ENCODE measurements at regions not wholly inside any gene's neighbourhood (a gene's known extent, or its start where the extent isn't known, plus 50 kb on each side); places are given as distances from the start of the nearest gene placed in this dataset.

DNA sequence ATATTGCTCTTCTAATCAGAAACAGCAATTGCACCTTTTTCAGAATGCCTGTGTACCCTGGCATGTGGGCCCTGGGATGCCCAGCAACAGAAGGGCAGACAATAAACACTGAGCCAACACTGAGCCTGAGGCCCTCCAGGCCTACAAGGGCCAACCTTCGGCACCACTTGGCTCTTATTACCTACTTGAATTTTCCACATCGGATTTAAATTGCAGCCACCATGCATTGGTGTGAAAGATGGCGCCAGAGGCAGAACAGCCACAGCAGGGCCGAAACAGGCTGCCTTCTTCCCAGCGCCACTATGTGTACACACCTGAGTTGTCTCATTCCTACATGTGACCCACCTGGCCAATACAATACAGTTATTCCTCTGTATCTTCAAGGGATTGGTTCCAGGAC is 51.4 kb upstream of the EZH2 start (continued):
- TF ChIP-seq, protein P1, sequence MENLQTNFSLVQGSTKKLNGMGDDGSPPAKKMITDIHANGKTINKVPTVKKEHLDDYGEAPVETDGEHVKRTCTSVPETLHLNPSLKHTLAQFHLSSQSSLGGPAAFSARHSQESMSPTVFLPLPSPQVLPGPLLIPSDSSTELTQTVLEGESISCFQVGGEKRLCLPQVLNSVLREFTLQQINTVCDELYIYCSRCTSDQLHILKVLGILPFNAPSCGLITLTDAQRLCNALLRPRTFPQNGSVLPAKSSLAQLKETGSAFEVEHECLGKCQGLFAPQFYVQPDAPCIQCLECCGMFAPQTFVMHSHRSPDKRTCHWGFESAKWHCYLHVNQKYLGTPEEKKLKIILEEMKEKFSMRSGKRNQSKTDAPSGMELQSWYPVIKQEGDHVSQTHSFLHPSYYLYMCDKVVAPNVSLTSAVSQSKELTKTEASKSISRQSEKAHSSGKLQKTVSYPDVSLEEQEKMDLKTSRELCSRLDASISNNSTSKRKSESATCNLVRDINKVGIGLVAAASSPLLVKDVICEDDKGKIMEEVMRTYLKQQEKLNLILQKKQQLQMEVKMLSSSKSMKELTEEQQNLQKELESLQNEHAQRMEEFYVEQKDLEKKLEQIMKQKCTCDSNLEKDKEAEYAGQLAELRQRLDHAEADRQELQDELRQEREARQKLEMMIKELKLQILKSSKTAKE (CRISPR knock-in tag; IDR thresholded peaks at IDR 0.05; ENCODE audit: borderline replicate concordance): no peak
- TF ChIP-seq NBN (conservative IDR thresholded peaks at IDR 0.05) (no peak), ZNF891 (CRISPR knock-in tag; IDR thresholded peaks at IDR 0.05) (no peak), ZBTB42 (CRISPR knock-in tag; IDR thresholded peaks at IDR 0.05) (no peak), KMT2A (CRISPR knock-in tag; IDR thresholded peaks at IDR 0.05) (no peak), ZFP36L1 (CRISPR knock-in tag; IDR thresholded peaks at IDR 0.05) (no peak)
- TF ChIP-seq, protein P2, sequence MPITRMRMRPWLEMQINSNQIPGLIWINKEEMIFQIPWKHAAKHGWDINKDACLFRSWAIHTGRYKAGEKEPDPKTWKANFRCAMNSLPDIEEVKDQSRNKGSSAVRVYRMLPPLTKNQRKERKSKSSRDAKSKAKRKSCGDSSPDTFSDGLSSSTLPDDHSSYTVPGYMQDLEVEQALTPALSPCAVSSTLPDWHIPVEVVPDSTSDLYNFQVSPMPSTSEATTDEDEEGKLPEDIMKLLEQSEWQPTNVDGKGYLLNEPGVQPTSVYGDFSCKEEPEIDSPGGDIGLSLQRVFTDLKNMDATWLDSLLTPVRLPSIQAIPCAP (CRISPR knock-in tag; IDR thresholded peaks at IDR 0.05; ENCODE audit: low read depth): no peak
- TF ChIP-seq, protein P3, sequence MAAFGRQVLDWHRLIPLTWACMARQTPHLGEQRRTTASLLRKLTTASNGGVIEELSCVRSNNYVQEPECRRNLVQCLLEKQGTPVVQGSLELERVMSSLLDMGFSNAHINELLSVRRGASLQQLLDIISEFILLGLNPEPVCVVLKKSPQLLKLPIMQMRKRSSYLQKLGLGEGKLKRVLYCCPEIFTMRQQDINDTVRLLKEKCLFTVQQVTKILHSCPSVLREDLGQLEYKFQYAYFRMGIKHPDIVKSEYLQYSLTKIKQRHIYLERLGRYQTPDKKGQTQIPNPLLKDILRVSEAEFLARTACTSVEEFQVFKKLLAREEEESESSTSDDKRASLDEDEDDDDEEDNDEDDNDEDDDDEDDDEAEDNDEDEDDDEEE (CRISPR knock-in tag; IDR thresholded peaks at IDR 0.05): no peak
- TF ChIP-seq, protein P4, sequence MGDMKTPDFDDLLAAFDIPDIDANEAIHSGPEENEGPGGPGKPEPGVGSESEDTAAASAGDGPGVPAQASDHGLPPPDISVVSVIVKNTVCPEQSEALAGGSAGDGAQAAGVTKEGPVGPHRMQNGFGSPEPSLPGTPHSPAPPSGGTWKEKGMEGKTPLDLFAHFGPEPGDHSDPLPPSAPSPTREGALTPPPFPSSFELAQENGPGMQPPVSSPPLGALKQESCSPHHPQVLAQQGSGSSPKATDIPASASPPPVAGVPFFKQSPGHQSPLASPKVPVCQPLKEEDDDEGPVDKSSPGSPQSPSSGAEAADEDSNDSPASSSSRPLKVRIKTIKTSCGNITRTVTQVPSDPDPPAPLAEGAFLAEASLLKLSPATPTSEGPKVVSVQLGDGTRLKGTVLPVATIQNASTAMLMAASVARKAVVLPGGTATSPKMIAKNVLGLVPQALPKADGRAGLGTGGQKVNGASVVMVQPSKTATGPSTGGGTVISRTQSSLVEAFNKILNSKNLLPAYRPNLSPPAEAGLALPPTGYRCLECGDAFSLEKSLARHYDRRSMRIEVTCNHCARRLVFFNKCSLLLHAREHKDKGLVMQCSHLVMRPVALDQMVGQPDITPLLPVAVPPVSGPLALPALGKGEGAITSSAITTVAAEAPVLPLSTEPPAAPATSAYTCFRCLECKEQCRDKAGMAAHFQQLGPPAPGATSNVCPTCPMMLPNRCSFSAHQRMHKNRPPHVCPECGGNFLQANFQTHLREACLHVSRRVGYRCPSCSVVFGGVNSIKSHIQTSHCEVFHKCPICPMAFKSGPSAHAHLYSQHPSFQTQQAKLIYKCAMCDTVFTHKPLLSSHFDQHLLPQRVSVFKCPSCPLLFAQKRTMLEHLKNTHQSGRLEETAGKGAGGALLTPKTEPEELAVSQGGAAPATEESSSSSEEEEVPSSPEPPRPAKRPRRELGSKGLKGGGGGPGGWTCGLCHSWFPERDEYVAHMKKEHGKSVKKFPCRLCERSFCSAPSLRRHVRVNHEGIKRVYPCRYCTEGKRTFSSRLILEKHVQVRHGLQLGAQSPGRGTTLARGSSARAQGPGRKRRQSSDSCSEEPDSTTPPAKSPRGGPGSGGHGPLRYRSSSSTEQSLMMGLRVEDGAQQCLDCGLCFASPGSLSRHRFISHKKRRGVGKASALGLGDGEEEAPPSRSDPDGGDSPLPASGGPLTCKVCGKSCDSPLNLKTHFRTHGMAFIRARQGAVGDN (CRISPR knock-in tag; IDR thresholded peaks at IDR 0.05): no peak
